Esophagus squamous epithelium (tissue), 4 donors: ENCODE measurements at regions not wholly inside any gene's neighbourhood (a gene's known extent, or its start where the extent isn't known, plus 50 kb on each side); places are given as distances from the start of the nearest gene placed in this dataset.
"Not testable (repeated sequence)": the region's sequence is repeated elsewhere in the genome, so short reads cannot be mapped to it uniquely, and the experiment has no call there.

Source experiments
- POLR2A ChIP-seq, 4 donors: fragments of 450-650 bp; IDR thresholded peaks; one replicate each; pipeline ENCODE4 v1.6.1; 2017; ENCODE audit warnings: antibody characterized with exemption in 4 of 4, mild to moderate bottlenecking in 4 of 4, moderate library complexity in 3 of 4
- TF ChIP-seq, protein P1 (sequence below), 6 experiments: fragments of 450-650 bp in 4 of 6; fragments of 200-600 bp in 2 of 6; sonication (generic) in 2 of 6; IDR thresholded peaks; one replicate each; pipeline ENCODE4 v1.5.1; 2016 to 2019; ENCODE audit warnings: antibody characterized with exemption in 6 of 6, mild to moderate bottlenecking in 4 of 6, moderate library complexity in 4 of 6

DNA sequence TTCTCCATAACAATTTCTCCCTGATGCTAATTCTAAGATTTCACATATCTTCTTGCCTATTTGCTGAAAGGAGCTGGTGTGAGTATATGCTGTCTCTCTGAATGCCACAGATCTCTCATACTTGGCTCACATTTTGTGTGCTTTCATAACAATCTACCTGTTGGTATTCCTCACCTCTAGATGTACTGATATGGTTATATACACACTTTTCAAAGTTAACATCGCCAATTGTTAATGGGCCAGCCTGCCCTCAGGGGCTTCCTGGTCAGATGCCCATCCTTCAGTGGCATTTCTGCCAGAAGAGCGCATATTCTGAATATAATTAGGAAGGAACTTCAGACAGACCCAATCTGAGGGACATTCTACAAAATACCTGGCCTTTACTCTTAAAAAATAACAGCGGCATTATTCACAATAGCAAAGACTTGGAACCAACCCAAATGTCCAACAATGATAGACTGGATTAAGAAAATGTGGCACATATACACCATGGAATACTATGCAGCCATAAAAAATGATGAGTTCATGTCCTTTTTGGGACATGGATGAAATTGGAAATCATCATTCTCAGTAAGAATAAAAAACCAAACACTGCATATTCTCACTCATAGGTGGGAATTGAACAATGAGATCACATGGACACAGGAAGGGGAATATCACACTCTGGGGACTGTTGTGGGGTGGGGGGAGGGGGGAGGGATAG, 123.9 kb upstream of the FAT1 start:
- TF ChIP-seq, protein P1, sequence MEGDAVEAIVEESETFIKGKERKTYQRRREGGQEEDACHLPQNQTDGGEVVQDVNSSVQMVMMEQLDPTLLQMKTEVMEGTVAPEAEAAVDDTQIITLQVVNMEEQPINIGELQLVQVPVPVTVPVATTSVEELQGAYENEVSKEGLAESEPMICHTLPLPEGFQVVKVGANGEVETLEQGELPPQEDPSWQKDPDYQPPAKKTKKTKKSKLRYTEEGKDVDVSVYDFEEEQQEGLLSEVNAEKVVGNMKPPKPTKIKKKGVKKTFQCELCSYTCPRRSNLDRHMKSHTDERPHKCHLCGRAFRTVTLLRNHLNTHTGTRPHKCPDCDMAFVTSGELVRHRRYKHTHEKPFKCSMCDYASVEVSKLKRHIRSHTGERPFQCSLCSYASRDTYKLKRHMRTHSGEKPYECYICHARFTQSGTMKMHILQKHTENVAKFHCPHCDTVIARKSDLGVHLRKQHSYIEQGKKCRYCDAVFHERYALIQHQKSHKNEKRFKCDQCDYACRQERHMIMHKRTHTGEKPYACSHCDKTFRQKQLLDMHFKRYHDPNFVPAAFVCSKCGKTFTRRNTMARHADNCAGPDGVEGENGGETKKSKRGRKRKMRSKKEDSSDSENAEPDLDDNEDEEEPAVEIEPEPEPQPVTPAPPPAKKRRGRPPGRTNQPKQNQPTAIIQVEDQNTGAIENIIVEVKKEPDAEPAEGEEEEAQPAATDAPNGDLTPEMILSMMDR (IDR thresholded peaks at IDR 0.05): not testable (repeated sequence)
- not testable (repeated sequence) for TF ChIP-seq POLR2A (IDR thresholded peaks at IDR 0.05)
